SK-N-SH (cell line): ENCODE measurements at regions not wholly inside any gene's neighbourhood (a gene's known extent, or its start where the extent isn't known, plus 50 kb on each side); places are given as distances from the start of the nearest gene placed in this dataset.

ENCODE experiments used
- EP300 ChIP-seq, 2 experiments: IDR thresholded peaks; 2 replicates each; pipeline versions ENCODE4 v1.4.0 to v1.6.1; 2012; ENCODE audit warnings: borderline replicate concordance in 1 of 2, low read depth in 1 of 2, low read length in 1 of 2
- NFIC ChIP-seq: IDR thresholded peaks from 2 replicates; pipeline ENCODE4 v1.4.0; 2012; ENCODE audit warnings: borderline replicate concordance
- TF ChIP-seq, protein P1 (sequence below): fragments of 200-600 bp; sonication (generic); IDR thresholded peaks from 2 replicates; pipeline ENCODE4 v1.6.1; 2017; ENCODE audit warnings: antibody characterized with exemption, mild to moderate bottlenecking, moderate library complexity

- TF ChIP-seq NFIC (no peak), EP300 (IDR thresholded peaks at IDR 0.05; ENCODE audit: borderline replicate concordance in 1 of 2, low read depth in 1 of 2, low read length in 1 of 2) (no peak)
- TF ChIP-seq, protein P1, sequence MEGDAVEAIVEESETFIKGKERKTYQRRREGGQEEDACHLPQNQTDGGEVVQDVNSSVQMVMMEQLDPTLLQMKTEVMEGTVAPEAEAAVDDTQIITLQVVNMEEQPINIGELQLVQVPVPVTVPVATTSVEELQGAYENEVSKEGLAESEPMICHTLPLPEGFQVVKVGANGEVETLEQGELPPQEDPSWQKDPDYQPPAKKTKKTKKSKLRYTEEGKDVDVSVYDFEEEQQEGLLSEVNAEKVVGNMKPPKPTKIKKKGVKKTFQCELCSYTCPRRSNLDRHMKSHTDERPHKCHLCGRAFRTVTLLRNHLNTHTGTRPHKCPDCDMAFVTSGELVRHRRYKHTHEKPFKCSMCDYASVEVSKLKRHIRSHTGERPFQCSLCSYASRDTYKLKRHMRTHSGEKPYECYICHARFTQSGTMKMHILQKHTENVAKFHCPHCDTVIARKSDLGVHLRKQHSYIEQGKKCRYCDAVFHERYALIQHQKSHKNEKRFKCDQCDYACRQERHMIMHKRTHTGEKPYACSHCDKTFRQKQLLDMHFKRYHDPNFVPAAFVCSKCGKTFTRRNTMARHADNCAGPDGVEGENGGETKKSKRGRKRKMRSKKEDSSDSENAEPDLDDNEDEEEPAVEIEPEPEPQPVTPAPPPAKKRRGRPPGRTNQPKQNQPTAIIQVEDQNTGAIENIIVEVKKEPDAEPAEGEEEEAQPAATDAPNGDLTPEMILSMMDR: no peak
Measured at GRCh38 chrX:94551831-94552230, 877.8 kb downstream of the FAM133A start.
